ENCODE measurements at regions not wholly inside any gene's neighbourhood (a gene's known extent, or its start where the extent isn't known, plus 50 kb on each side); places are given as distances from the start of the nearest gene placed in this dataset.
"Not testable (repeated sequence)": the region's sequence is repeated elsewhere in the genome, so short reads cannot be mapped to it uniquely, and the experiment has no call there.

DNA sequence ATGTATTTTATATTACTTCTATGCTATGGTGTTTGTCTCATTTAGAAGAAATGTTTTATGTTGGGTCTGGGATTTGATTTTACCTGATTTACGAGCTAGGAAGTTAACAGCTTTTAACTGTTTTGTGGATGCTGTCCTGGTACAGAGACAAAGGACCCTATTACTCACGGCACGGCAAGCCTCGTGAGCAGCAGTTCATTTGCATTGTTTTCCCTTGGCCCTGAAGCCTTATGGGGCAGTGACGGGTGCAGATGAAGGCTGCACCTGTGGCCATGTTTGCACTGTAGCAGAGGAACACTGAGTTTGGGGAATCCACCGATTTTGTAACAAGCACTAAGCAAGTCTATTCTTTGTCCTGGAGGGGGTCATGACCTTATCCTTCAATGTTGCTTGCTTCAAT, 291.9 kb upstream of the SPATA31A3 start:
- TF ChIP-seq, protein P1, sequence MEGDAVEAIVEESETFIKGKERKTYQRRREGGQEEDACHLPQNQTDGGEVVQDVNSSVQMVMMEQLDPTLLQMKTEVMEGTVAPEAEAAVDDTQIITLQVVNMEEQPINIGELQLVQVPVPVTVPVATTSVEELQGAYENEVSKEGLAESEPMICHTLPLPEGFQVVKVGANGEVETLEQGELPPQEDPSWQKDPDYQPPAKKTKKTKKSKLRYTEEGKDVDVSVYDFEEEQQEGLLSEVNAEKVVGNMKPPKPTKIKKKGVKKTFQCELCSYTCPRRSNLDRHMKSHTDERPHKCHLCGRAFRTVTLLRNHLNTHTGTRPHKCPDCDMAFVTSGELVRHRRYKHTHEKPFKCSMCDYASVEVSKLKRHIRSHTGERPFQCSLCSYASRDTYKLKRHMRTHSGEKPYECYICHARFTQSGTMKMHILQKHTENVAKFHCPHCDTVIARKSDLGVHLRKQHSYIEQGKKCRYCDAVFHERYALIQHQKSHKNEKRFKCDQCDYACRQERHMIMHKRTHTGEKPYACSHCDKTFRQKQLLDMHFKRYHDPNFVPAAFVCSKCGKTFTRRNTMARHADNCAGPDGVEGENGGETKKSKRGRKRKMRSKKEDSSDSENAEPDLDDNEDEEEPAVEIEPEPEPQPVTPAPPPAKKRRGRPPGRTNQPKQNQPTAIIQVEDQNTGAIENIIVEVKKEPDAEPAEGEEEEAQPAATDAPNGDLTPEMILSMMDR (IDR thresholded peaks at IDR 0.05) = not testable (repeated sequence)
- TF ChIP-seq SIN3A (IDR thresholded peaks at IDR 0.05; ENCODE audit: borderline replicate concordance, insufficient read depth, low read depth, low read length); POLR2AphosphoS5 (IDR thresholded peaks at IDR 0.05; ENCODE audit: low read depth, low read length); REST (IDR thresholded peaks at IDR 0.05; ENCODE audit: insufficient read depth in 1 of 2, low read depth in 2 of 2, low read length in 1 of 2); TCF7L2 (IDR thresholded peaks at IDR 0.05; ENCODE audit: low read depth, low read length): not testable (repeated sequence)

All from Panc1 (cell line).